WTC11 (cell line): ENCODE measurements at regions not wholly inside any gene's neighbourhood (a gene's known extent, or its start where the extent isn't known, plus 50 kb on each side); places are given as distances from the start of the nearest gene placed in this dataset.

Experiments
- ATAC-seq: fragments of 200-7000 bp; cut with Tn5 transposase; 2 replicates; pipeline ENCODE4 v1.10.0; 2021; ENCODE audit warnings: mild to moderate bottlenecking, moderate library complexity
- CTCF ChIA-PET: fragments of 300-600 bp; sonication (Branson Sonifier 250); formaldehyde crosslinking; loops from one replicate; lab custom pipeline; 2021; ENCODE audit warnings: antibody characterized with exemption; lab: Charles Lee
- POLR2A ChIA-PET: fragments of 350-600 bp; sonication (Branson Sonifier 250); formaldehyde crosslinking; loops from one replicate; lab custom pipeline; 2021; ENCODE audit warnings: antibody characterized with exemption; lab: Charles Lee
- DNase-seq: peaks from one replicate; pipeline ENCODE4 v3.0.0; 2021; ENCODE audit warnings: low spot score
- H3K27ac Mint-ChIP-seq: 2 replicates; pipeline ENCODE4 v1.8.0; 2021; ENCODE audit warnings: mixed read lengths
- H3K27me3 Mint-ChIP-seq: 2 replicates; pipeline ENCODE4 v1.8.0; 2021; ENCODE audit warnings: low read depth, mild to moderate bottlenecking, moderate library complexity, mixed read lengths
- H3K36me3 Mint-ChIP-seq: 2 replicates; pipeline ENCODE4 v1.8.0; 2021; ENCODE audit warnings: mixed read lengths
- H3K4me1 Mint-ChIP-seq: 2 replicates; pipeline ENCODE4 v1.8.0; 2022; ENCODE audit warnings: mixed read lengths
- H3K4me3 Mint-ChIP-seq: 2 replicates; pipeline ENCODE4 v1.8.0; 2021; ENCODE audit warnings: mild to moderate bottlenecking, moderate library complexity, mixed read lengths
- H3K9me3 Mint-ChIP-seq: 2 replicates; pipeline ENCODE4 v1.8.0; 2021; ENCODE audit warnings: mixed read lengths
- CDX4 ChIP-seq: fragments of 250-450 bp; sonication (Bioruptor Pico); IDR thresholded peaks from 2 replicates; pipeline ENCODE4 v1.9.0; 2021; ENCODE audit warnings: moderate library complexity, mild to moderate bottlenecking, inconsistent platforms, borderline replicate concordance
- E2F5 ChIP-seq: sonication (generic); formaldehyde crosslinking; IDR thresholded peaks from 2 replicates; pipeline ENCODE4 v1.8.1; 2022; ENCODE audit warnings: mild to moderate bottlenecking, moderate library complexity, missing genetic modification reagents
- ELF4 ChIP-seq: sonication (generic); formaldehyde crosslinking; IDR thresholded peaks from 2 replicates; pipeline ENCODE4 v1.8.1; 2022; ENCODE audit warnings: low read depth, mild to moderate bottlenecking, moderate library complexity, missing genetic modification reagents
- ETV6 ChIP-seq: sonication (generic); formaldehyde crosslinking; IDR thresholded peaks from 2 replicates; pipeline ENCODE4 v1.8.1; 2022; ENCODE audit warnings: mild to moderate bottlenecking, missing genetic modification reagents
- GTF2I ChIP-seq: fragments of 250-450 bp; sonication (Bioruptor Pico); conservative IDR thresholded peaks from 2 replicates; pipeline ENCODE4 v1.4.0; 2021; ENCODE audit warnings: mild to moderate bottlenecking
- MYBL2 ChIP-seq: sonication (generic); formaldehyde crosslinking; IDR thresholded peaks from 2 replicates; pipeline ENCODE4 v1.8.1; 2023; ENCODE audit warnings: mild to moderate bottlenecking, moderate library complexity, missing genetic modification reagents
- NR1H2 ChIP-seq: sonication (generic); formaldehyde crosslinking; IDR thresholded peaks from 2 replicates; pipeline ENCODE4 v1.9.0; 2021; ENCODE audit warnings: mild to moderate bottlenecking, moderate library complexity, missing genetic modification reagents
- OVOL2 ChIP-seq: fragments of 250-450 bp; sonication (Bioruptor Pico); IDR thresholded peaks from 2 replicates; pipeline ENCODE4 v1.9.0; 2021; ENCODE audit warnings: mild to moderate bottlenecking, borderline replicate concordance
- RELA ChIP-seq: sonication (generic); formaldehyde crosslinking; IDR thresholded peaks from 2 replicates; pipeline ENCODE4 v1.8.1; 2022; ENCODE audit warnings: missing genetic modification reagents, mild to moderate bottlenecking, borderline replicate concordance
- SMAD3 ChIP-seq: sonication (generic); formaldehyde crosslinking; IDR thresholded peaks from 2 replicates; pipeline ENCODE4 v1.8.0; 2022; ENCODE audit warnings: missing genetic modification reagents, mild to moderate bottlenecking, borderline replicate concordance
- SMAD4 ChIP-seq: sonication (generic); formaldehyde crosslinking; IDR thresholded peaks from 2 replicates; pipeline ENCODE4 v1.8.0; 2022; ENCODE audit warnings: mild to moderate bottlenecking, missing genetic modification reagents
- SOX15 ChIP-seq: fragments of 250-450 bp; sonication (Bioruptor Pico); IDR thresholded peaks from 2 replicates; pipeline ENCODE4 v1.9.0; 2021; ENCODE audit warnings: mild to moderate bottlenecking
- ZMAT4 ChIP-seq: fragments of 250-450 bp; sonication (Bioruptor Pico); IDR thresholded peaks from 2 replicates; pipeline ENCODE4 v1.9.0; 2021; ENCODE audit warnings: mild to moderate bottlenecking
- ZNF263 ChIP-seq: sonication (generic); formaldehyde crosslinking; IDR thresholded peaks from 2 replicates; pipeline ENCODE4 v1.8.1; 2022; ENCODE audit warnings: low read depth, mild to moderate bottlenecking, moderate library complexity, missing genetic modification reagents
- ZNF281 ChIP-seq: sonication (generic); formaldehyde crosslinking; IDR thresholded peaks from 2 replicates; pipeline ENCODE4 v1.8.0; 2023; ENCODE audit warnings: mild to moderate bottlenecking, missing genetic modification reagents
- ZNF317 ChIP-seq: sonication (generic); formaldehyde crosslinking; IDR thresholded peaks from 2 replicates; pipeline ENCODE4 v1.8.1; 2023; ENCODE audit warnings: low read depth, mild to moderate bottlenecking, moderate library complexity, missing genetic modification reagents, borderline replicate concordance
- ZNF416 ChIP-seq: fragments of 250-450 bp; sonication (Bioruptor Pico); IDR thresholded peaks from 2 replicates; pipeline ENCODE4 v1.9.0; 2021; ENCODE audit warnings: mild to moderate bottlenecking, inconsistent platforms
- TF ChIP-seq, protein P1 (sequence below): sonication (generic); formaldehyde crosslinking; IDR thresholded peaks from 2 replicates; pipeline ENCODE4 v1.8.0; 2023; ENCODE audit warnings: missing genetic modification reagents
- TF ChIP-seq, protein P2 (sequence below): sonication (generic); formaldehyde crosslinking; IDR thresholded peaks from 2 replicates; pipeline ENCODE4 v1.8.1; 2022; ENCODE audit warnings: low read depth, missing genetic modification reagents, borderline replicate concordance
- TF ChIP-seq, protein P3 (sequence below): sonication (generic); formaldehyde crosslinking; IDR thresholded peaks from 2 replicates; pipeline ENCODE4 v1.8.1; 2022; ENCODE audit warnings: low read depth, mild to moderate bottlenecking, moderate library complexity, missing genetic modification reagents, borderline replicate concordance

DNA sequence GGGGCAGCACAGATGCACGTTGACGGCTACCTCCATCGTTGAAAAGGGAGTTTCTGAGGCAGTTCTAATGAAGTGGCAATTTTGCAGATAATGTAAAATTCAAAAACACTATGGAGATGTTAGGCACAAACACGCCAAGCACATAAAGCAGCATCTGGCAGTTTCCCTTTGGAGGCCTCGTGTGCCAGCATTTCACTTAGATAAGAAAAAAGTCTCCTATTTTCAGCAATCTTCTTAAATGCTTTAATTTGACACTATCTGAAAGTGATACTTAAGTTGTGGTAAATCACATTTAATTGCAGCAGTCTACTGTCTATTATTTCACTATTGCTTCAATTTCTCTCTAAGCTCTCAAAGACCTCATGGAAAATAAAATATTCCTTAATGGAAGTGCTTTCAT is 125.3 kb upstream of the PROKR2 start (continued):
- TF ChIP-seq ZNF317 (CRISPR knock-in tag) (no peak), NR1H2 (CRISPR knock-in tag) (no peak)
- TF ChIP-seq, protein P1, sequence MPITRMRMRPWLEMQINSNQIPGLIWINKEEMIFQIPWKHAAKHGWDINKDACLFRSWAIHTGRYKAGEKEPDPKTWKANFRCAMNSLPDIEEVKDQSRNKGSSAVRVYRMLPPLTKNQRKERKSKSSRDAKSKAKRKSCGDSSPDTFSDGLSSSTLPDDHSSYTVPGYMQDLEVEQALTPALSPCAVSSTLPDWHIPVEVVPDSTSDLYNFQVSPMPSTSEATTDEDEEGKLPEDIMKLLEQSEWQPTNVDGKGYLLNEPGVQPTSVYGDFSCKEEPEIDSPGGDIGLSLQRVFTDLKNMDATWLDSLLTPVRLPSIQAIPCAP (CRISPR knock-in tag), result no peak

GRCh38 chr20:5434116-5434515 is 117.4 kb upstream of the PROKR2 start:
- ATAC-seq (no peak), DNase-seq (no peak)
- H3K36me3 Mint-ChIP-seq, result no peaks in the 10 kb centered on the region
- TF ChIP-seq MYBL2 (CRISPR knock-in tag), result no peak
- TF ChIP-seq SOX15 (CRISPR knock-in tag), result no peak
- TF ChIP-seq, protein P2, sequence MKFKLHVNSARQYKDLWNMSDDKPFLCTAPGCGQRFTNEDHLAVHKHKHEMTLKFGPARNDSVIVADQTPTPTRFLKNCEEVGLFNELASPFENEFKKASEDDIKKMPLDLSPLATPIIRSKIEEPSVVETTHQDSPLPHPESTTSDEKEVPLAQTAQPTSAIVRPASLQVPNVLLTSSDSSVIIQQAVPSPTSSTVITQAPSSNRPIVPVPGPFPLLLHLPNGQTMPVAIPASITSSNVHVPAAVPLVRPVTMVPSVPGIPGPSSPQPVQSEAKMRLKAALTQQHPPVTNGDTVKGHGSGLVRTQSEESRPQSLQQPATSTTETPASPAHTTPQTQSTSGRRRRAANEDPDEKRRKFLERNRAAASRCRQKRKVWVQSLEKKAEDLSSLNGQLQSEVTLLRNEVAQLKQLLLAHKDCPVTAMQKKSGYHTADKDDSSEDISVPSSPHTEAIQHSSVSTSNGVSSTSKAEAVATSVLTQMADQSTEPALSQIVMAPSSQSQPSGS (CRISPR knock-in tag), result no peak
- CTCF ChIA-PET, result interaction anchor here (0.6 kb wide), 1 partner anchor 79 kb away, joined by 3 read pairs; no protein-coding TSS in a partner anchor
- no peak overlapping the region for H3K4me3 Mint-ChIP-seq
- H3K9me3 Mint-ChIP-seq, result peaks cover 5% of the 10 kb centered on the region
- POLR2A ChIA-PET, result no interaction called here
- H3K27ac Mint-ChIP-seq, result no peak overlapping the region
- H3K4me1 Mint-ChIP-seq, result no peaks in the 10 kb centered on the region
- H3K27me3 Mint-ChIP-seq, result peaks cover 11% of the 10 kb centered on the region

- ChIA-PET POLR2A (no interaction called here), CTCF (no interaction called here)
- Mint-ChIP-seq H3K36me3 (no peaks in the 10 kb centered on the region), H3K4me1 (no peaks in the 10 kb centered on the region), H3K27me3 (peaks cover 6% of the 10 kb centered on the region), H3K9me3 (peaks cover 4% of the 10 kb centered on the region; the same call in 1 of the 2 replicates), H3K4me3 (no peak overlapping the region)
- no peak for DNase-seq
- no peak for TF ChIP-seq ZNF281 (CRISPR knock-in tag)
- no peak for TF ChIP-seq OVOL2 (CRISPR knock-in tag)
- no peak for TF ChIP-seq SMAD3 (CRISPR knock-in tag)
- TF ChIP-seq ZMAT4 (CRISPR knock-in tag), result no peak
- TF ChIP-seq, protein P3, sequence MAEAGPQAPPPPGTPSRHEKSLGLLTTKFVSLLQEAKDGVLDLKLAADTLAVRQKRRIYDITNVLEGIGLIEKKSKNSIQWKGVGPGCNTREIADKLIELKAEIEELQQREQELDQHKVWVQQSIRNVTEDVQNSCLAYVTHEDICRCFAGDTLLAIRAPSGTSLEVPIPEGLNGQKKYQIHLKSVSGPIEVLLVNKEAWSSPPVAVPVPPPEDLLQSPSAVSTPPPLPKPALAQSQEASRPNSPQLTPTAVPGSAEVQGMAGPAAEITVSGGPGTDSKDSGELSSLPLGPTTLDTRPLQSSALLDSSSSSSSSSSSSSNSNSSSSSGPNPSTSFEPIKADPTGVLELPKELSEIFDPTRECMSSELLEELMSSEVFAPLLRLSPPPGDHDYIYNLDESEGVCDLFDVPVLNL (CRISPR knock-in tag), result no peak
- TF ChIP-seq ZNF263 (CRISPR knock-in tag), result no peak
- TF ChIP-seq ETV6, result no peak
- no peak for TF ChIP-seq ELF4 (CRISPR knock-in tag)
- TF ChIP-seq E2F5 (CRISPR knock-in tag), result no peak
- TF ChIP-seq ZNF416 (CRISPR knock-in tag), result no peak
- no peak for TF ChIP-seq SMAD4 (CRISPR knock-in tag)
- TF ChIP-seq GTF2I (CRISPR knock-in tag), result no peak
- TF ChIP-seq CDX4, result no peak
- no peak for TF ChIP-seq RELA (CRISPR knock-in tag)
- TF ChIP-seq, all 79 proteins: peak for 0
- no peak for ATAC-seq
- no peak overlapping the region for H3K27ac Mint-ChIP-seq
These were observed 116.6 kb upstream of the PROKR2 start for GRCh38 chr20:5433352-5433751.
